ENCODE measurements at regions not wholly inside any gene's neighbourhood (a gene's known extent, or its start where the extent isn't known, plus 50 kb on each side); places are given as distances from the start of the nearest gene placed in this dataset.
"Not testable (repeated sequence)": the region's sequence is repeated elsewhere in the genome, so short reads cannot be mapped to it uniquely, and the experiment has no call there.

- not testable (repeated sequence) for DNase-seq
These were observed 340.6 kb downstream of the TFAP2B start for GRCh38 chr6:51159260-51159659.

DNA sequence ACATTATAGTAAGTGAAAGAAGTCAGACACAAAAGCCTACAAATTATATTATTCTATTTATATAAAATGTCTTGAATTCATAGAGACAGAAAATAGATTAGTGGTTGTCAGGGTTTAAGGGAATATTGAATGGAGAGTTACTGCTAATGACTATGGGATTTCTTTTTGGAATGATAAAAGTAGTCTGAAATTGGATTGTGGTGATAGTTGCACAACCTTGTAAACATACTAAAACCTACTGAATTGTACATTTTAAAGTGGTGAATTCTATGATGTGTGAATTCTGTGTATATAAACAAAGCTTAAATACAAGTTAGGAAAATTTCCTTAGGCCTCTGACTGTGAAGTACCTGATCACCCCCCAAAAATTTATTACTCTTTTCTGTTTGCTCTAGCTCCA is 343.1 kb downstream of the TFAP2B start:
- DNase-seq, result no peak

- DNase-seq, result no peak
These were observed 345.3 kb downstream of the TFAP2B start for GRCh38 chr6:51163843-51164529.

GRCh38 chr6:51166914-51167313 is 348.2 kb downstream of the TFAP2B start:
- no peak for DNase-seq

DNA sequence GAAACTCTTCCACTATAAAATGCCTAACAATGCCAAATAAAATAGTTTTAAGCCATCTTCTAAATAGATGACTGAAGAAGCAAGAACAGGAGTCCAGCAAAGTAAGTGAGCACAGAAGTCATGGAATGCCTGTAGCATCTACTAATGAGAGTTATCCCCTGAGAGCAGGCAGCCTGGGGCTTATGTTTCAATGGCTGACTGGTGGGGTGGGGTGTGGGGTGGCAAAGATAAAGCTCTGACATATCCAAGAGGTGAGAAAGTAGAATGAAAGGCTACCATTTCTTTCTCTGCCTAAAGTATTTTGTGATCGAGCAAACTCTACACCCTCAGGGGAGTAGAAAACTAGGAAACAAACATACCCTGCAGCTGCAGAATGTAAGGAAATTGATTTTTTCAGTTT is 348.8 kb downstream of the TFAP2B start:
- DNase-seq, result no peak

DNA sequence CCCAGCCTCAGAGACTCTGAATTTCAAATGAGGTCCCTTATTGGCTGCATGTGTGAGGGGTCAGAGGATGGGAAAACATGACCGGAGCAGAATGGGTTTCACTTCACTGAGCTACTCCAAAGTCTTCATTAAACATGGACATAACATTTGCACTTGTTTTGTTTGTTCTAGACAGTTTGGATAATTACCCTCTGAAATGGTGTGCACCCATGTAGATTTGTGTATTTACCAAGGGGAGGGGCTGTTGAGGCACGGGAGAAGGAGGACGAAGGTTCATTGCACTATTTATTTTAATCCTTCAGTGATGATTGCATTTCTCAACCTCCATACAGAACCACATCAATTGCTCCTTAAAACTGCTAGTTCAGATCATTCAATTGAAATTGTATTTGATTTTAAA is 364.2 kb downstream of the TFAP2B start:
- no peak for DNase-seq

DNA sequence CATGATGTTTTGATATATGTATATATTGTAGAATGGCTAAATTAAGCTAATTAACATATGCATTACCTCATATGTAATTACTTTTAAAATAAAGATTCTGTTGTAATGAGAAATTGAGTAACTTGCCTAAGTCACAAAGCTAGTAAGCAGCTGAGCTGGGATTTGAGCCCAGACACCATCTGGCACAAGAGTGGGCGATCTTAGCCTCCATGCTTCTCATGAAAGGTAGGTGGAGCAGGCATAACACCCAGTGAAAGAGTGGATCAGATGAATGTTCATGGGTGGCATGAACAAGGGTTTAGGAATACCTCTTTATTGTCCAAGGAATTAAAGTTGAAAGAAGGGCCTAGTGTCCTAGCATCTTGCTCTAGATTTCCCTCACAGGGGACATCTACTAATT is 365.4 kb downstream of the TFAP2B start:
- DNase-seq, result no peak

DNA sequence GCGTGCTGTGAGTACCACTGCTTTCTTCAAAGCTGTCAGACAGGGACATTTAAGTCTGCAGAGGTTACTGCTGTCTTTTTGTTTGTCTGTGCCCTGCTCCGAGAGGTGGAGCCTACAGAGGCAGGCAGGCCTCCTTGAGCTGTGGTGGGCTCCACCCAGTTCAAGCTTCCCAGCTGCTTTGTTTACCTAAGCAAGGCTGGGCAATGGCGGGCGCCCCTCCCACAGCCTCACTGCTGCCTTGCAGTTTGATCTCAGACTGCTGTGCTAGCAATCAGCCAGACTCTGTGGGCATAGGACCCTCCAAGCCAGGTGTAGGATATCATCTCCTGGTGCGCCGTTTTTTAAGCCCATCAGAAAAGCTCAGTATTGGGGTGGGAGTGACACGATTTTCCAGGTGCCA is 374.5 kb downstream of the TFAP2B start:
- not testable (repeated sequence) for DNase-seq

- DNase-seq, result no peak
These were observed 380.5 kb downstream of the TFAP2B start for GRCh38 chr6:51199105-51199552.

DNA sequence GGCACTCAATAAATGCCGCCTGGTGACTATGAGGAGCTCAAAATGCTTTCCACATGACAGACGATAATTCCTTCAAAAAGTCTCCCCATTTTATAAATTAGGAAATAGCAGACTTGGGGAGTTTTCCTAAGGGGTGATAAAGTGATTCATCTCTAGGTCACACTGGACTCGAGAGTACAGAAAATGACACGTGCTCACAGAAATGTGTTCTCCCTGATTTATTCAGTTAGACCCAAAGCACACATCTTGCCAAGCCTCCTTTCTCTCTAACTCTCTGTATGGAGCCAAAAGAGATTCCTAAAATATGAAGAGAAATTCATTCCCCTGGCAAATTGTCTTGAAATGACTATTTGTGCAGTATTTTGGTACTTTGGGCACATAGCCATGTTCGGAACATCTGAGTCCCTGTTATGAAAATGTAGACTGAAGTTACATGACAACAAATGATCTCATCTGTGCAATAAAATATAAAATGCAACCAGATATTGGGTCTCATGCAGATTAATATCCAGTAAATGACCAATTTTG is 381.1 kb downstream of the TFAP2B start:
- no peak for DNase-seq

GRCh38 chr6:51200676-51201075 is 382.0 kb downstream of the TFAP2B start:
- no peak for DNase-seq

DNA sequence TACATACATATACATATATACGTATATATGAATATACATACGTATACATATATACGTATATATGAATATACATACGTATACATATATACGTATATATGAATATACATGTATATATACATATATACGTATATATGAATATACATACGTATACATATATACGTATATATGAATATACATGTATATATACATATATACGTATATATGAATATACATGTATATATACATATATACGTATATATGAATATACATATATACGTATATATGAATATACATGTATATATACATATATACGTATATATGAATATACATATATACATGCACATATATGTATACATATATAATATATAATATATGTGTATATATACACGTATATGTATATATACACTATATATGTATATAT is 384.0 kb downstream of the TFAP2B start:
- DNase-seq, result not testable (repeated sequence)

GRCh38 chr6:51203504-51203903 is 384.8 kb downstream of the TFAP2B start:
- DNase-seq, result no peak

DNA sequence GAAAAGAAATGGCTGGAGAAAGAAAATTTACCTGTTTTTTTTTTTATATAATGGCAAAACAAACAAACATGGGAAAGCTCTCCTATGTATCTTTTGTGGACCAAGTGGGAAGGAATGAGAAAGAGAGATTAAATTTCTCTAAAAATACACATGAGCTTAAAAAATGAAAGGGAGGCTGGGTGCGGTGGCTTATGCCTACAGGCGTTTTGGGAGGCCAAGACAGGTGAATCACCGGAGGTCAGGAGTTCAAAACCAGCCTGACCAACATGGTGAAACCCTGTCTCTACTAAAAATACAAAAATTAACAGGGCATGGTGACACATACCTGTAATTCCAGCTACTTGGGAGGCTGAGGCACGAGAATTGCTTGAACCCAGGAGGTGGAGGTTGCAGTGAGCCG is 388.0 kb downstream of the TFAP2B start:
- not testable (repeated sequence) for DNase-seq

DNA sequence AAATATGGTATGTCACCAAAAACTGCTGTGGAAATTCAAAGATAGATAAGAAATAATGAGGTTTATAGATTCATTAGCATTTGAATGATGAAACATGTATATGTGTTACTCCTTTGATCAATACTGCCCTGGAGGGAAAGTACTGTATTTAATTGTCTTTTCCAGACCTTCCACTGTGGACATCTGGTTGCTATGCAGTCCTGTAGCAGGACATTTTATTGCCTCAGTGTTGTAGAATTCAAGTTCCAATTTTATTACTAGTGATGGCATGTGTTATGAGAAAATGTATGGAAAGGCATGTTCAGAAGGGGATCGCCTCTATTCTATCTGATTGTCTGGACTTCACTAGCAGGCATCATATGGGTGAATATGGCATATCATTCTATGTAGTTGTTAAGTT is 391.0 kb downstream of the TFAP2B start:
- no peak for DNase-seq

DNA sequence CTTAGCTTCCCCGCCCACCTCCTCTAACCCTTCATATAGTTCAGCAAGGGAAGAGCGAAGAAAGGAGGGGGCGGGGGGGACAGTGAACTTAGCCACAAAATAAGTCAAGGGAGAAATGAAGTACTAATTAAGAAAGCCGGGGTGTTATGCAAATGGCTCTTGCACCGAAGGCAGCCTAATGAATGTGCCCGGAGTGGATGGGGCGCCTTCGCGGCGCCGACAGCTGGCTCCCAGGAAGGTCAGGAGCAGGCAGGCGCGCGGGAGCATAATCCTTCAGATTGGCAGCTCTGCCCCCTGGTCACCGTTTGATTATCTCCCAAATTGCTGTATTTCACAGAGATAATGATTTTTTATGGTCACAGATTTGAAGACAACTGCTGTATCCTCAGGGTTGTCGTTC is 395.1 kb downstream of the TFAP2B start:
- DNase-seq, result no peak

DNA sequence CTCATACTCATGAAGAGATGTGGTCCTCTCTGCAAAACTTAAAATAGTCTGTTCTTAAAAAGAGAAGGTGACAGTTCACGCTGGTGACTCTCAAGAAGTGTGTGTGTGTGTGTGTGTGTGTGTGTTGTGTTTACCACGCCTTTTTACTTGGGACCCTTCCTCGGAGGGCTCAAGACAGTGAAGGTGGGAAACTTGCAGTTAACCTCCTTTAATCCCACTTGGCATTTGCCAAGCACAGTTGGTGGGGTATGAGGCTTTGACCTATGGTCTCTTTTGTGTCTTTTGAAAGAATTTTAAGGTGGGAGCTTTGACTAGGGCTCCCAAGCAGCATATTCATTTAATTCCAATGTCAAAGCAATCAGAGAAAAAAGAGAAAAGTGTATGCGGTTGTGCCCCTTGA is 395.8 kb downstream of the TFAP2B start:
- DNase-seq, result no peak

- DNase-seq, result no peak
These were observed 399.5 kb downstream of the TFAP2B start for GRCh38 chr6:51218181-51218580.

- DNase-seq, result not testable (repeated sequence)
These were observed 406.0 kb downstream of the TFAP2B start for GRCh38 chr6:51224580-51225240.

DNA sequence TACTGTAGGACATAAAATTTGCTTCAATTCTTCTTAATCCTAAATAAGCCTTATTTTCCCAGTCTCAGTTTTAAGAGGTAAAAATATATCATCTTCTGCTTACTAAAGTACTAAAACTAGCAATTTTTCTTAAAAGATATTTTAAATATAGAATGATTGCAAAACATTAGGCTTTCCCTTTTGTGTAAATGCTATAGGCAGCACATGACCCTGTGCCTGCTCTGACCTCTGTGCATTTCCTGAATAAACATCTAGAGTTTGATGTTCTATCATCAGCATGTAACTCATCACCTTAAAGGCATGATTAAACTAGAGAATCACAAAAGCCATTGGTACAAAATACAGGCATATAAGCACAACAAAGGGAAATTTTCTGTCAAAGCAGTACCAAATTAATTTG is 422.7 kb downstream of the TFAP2B start:
- no peak for DNase-seq

GRCh38 chr6:51249798-51250197 is 431.1 kb downstream of the TFAP2B start:
- DNase-seq, result no peak

DNA sequence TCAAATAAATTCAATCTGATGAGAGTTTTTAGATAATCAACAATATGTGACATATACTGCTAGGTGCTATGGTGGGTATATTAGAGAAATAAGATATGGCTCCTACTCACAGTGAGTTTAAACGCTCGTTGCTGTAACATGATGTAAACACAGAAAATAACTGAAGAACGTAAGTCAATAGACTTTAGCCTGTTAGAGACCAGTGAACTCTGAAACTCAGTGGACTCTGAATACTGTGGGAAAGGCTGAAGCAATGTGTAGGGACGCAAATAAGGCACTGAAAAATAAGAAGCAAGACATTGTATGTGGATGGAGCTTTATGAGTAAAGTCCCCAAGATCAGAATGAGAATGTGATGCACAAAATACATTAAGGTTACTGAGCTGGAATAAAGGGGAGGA is 431.6 kb downstream of the TFAP2B start:
- DNase-seq, result no peak

DNA sequence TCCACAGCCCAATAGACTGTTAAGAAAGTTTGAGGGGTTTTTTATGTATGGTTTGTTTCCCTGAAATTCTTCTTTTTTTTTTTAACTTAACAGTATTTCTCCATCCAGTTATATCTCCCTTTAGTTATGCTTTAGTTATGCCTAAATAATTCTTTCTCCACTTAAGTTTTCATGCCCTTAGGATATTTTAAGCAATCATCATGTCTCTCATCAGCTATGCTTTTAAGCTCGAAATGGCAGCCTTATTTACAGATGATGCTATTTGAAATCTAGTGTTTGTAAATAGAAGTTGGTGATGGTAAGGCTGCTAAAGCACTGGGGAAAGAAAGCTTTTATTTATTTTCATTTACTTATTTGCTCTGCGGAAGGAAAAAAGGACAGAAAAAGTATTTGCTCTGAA is 439.3 kb downstream of the TFAP2B start:
- DNase-seq, result no peak

DNA sequence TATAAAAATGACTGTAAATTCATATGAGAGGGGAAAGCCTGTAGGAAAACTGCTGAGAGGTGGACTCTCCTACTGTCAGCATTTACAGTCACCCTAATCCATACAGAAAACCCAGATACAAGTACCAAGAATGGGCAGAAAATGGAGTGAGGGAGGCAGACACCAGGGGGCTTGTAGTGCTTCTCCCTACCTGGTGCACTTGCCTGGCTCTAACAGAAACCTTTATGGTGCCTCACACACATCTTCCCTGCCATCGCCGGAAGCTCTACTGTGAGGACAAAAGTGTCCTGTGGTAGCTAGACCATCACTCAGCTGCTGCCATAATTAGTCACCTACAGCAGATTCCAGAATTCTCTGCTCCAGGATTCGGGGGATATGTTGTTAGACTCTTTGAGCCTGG is 441.3 kb downstream of the TFAP2B start:
- no peak for DNase-seq

GRCh38 chr6:51261691-51262090 is 443.0 kb downstream of the TFAP2B start:
- DNase-seq, result no peak

All from NCI-H2081 treated with DMSO at 0.1 percent for 48 hours (cell line).